ENCODE measurements at regions not wholly inside any gene's neighbourhood (a gene's known extent, or its start where the extent isn't known, plus 50 kb on each side); places are given as distances from the start of the nearest gene placed in this dataset.
"Not testable (repeated sequence)": the region's sequence is repeated elsewhere in the genome, so short reads cannot be mapped to it uniquely, and the experiment has no call there.

- TF ChIP-seq CTCF, POLR2A (IDR thresholded peaks at IDR 0.05): not testable (repeated sequence)
Observed at GRCh38 chrY:17511984-17512383, 368.0 kb downstream of the CDY2B start.
